ELR (cell line): ENCODE measurements at regions not wholly inside any gene's neighbourhood (a gene's known extent, or its start where the extent isn't known, plus 50 kb on each side); places are given as distances from the start of the nearest gene placed in this dataset.
"Not testable (repeated sequence)": the region's sequence is repeated elsewhere in the genome, so short reads cannot be mapped to it uniquely, and the experiment has no call there.

Experiments
- DNase-seq: peaks from one replicate; pipeline ENCODE4 v3.0.0-alpha.2; 2015; ENCODE audit warnings: low read depth

DNA sequence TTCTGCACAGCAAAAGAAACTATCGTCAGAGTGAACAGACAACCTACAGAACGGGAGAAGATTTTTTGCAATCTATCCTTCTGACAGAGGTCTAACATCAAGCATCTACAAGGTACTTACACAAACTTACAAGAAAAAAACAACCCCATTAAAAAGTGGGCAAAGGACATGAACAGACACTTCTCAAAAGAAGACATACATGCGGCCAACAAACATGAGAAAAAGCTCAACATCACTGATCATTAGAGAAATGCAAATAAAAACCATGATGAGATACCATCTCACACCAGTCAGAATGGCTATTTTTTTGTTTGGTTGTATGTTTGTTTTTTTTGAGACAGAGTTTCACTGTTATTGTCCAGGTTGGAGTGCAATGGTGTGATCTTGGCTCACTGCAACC is 131.5 kb upstream of the MED13 start:
- not testable (repeated sequence) for DNase-seq

DNA sequence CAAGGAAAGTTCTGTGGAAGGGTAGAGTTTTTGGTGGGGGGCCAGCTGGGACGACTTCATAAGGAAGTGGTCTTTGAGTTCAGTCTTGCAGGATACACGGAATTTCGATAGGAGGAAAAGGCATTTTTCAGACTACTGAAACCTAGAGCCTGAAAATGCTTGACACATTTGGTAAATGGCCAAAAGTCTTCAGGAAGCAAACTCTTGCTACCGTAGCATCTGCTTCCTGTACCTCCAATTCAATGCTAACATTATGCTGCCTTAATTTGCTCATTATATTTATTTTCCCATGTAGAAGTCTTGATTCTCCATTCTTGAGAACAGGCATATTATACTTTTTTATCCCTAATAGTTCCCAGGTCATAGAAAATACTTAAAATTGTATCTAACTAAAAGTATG is 129.3 kb upstream of the MED13 start:
- DNase-seq: no peak

DNA sequence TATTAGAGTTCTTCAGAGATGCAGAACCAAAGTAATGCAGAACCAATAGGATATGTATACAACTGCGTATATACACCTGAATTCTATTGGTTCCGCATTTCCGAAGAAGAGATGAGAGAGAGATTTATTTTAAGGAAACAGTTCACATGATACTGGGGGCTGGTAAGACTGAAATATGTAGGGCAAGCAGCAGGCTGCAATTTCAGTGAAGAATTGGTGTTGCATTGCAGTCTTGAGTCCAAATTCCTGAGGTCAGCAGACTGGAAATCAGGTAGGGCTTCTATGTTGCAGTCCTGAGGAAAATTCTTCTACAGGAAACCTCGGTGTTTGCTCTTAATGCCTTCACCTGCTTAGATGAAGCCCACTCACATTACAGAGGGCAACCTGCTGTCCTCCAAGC is 128.2 kb upstream of the MED13 start:
- no peak for DNase-seq

DNA sequence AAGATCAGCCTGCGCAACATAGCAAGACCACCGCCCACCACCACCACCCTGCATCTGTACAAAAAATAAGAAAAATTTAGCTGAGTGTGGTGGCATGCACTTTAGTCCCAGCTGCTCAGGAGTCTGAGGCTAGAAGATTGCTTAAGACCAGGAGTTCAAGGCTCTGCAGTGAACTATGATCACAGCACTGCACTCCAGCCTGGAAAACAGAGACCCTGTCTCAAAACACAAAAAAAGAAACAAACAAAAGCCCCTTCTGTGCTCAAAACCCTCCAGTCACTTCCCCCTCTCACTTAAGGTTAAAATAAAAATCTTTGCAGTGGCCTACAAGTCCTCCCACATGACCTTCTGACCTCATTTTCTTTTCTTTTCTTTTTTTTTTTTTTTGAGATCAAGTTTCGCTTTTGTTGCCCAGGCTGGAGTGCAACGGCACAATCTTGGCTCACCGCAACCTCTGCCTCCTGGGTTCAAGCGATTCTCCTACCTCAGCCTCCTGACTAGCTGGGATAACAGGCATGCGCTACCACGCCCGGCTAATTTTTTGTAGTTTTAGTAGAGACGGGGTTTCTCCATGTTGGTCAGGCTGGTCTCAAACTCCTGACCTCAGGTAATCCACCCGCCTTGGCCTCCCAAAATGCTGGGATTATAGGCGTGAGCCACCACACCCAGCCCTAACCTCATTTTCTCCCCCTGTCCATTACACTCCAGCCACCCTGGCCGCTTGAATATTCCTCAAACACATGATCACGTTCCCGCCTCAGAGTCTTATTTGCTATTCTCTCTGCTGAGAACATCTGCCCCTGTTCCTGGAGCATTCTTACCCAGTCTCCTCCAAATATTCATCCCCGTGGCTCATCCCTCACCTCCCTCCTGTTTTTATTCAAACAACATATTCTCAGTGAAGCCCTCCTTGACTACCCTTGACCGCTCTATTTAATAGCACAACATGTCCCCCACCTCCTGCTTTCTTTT is 126.6 kb upstream of the MED13 start:
- no peak for DNase-seq

DNA sequence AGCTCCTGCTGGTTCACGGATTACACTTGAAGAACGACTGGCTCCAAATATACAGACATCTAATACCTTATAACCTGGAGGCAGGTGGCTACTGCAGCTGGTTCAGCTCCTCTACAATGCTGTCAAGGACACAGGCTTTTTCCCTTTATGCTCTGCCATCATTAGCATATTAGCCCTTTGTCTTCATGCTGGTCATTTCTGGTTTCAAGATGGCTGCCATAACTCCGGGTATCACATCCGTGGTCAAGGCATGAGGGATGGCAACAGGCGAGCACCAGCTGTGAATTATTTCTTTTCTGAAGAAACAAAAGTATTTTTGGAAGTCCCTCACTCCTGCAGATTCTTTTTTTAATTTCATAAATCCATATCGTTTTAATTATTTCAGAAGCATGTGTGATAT is 124.3 kb upstream of the MED13 start:
- no peak for DNase-seq

DNA sequence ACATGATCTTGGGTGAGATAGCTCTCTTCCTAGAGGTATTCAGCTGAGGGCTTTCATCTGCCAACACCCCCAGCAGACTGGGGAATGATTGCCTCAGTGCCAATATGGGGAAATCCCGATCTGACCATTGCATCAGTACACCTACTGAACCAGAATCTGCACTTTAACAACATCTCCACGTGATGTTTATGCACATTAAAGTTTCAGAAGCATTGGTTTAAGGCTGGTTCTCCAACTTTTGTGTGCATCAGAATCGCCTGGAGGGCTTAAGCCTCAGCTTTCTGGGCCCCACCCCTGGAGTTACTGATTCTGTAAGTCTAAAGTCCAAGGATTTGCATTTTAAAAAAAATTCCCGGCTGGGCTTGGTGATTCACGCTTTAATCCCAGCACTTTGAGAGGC is 123.6 kb upstream of the MED13 start:
- no peak for DNase-seq

DNA sequence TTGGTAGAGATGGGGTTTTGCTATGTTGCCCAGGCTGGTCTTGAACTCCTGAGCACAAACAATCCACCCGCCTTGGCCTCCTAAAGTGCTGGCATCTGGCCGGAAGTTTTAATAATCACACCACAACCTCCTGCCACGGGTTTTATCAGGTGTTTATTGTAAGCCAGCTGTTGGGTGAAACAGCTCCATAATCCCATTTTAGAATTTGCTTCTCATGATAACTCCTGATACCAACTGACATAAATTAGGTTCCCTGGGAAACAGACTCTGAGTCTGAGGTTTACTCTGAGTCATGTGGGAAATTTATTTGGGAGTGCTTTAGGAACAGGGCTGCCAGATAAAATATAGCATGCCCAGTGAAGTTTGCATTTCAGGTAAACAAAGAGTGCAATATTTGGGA is 122.6 kb upstream of the MED13 start:
- DNase-seq: peak; percentile 31

DNA sequence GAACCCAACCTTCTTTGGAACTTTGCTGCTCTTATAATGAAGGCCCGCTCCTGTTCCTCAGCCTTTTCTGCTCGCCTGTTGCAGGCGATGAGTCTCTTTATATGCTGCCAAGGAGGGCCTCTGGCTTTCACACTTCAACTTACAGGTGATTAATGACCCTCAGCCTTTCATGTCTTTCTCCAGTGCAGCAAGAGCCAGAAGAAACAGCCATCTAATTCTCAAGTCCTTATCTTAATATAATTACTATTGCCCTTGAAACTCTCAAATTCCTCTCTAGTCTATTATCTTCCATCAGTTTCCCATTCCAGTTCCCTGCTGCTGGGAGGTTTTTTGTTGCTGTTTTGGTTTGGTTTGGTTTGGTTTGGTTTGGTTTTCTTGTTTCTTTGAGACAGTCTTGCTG is 121.8 kb upstream of the MED13 start:
- DNase-seq: no peak

DNA sequence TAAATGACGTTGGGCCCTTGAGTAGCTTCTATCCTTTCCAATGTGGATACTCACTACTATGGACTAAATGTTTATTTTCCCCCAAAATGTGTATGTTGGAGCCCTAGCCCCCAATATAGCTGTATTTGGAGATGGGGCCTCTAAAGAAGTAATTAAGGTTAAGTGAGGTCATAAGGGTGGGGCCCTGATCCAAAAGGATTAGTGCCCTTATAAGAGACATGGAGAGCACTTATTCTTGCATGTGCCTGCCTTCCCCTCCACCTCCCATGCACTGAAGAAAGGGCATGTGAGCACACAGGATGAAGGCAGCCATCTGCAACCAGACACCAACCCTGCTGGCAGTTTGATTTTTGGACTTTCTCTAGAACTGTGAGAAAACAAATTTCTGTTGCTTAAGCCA is 115.7 kb upstream of the MED13 start:
- no peak for DNase-seq

DNA sequence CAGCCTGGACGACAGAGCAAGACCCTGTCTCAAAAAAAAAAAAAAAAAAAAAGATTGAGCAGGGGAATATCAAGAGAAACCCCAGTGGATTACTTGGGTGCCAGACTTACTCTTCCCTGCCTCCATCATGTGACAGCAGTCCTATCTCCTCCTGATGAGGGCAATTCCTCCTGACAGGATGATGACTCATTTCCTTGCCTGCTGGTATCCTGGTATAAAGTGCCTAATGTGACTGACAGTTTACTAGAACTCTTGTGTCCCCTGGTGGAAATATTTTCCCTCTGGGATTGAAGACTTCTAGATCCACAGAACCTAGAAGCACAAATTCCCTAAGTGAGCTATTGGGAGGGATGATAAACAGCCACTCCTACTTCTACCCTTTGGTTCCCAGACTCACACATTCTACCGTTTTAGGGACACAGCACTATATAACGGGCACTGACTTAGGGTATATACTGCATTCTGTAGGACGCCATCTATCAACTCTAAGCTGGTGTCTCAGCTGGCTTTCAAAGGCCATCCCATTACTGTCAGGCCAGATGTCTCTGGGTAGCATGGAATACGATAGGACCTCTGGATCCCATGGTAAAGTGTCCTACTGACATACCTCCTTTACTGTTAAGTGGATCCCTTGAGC is 114.6 kb upstream of the MED13 start:
- DNase-seq: peak; percentile 91

DNA sequence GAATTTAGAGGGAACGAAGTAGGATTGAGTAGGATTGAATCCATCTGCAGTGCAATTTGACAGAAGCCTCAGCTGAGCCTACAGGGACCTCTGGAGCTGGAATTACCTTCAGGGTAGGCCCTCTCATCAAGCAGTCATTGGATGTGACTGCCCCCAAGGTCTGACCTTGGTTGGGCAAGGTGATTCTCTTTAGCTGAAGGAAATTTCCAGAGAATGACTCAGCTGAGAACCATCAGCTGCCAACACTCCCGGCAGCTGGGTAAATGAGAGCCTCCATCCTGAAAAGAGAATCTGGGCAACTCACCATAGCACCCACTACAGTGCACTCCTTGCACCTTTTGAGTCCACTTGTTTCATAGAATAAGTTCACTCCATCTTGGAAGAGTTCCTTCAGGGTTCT is 113.5 kb upstream of the MED13 start:
- peak; percentile 78 for DNase-seq

DNA sequence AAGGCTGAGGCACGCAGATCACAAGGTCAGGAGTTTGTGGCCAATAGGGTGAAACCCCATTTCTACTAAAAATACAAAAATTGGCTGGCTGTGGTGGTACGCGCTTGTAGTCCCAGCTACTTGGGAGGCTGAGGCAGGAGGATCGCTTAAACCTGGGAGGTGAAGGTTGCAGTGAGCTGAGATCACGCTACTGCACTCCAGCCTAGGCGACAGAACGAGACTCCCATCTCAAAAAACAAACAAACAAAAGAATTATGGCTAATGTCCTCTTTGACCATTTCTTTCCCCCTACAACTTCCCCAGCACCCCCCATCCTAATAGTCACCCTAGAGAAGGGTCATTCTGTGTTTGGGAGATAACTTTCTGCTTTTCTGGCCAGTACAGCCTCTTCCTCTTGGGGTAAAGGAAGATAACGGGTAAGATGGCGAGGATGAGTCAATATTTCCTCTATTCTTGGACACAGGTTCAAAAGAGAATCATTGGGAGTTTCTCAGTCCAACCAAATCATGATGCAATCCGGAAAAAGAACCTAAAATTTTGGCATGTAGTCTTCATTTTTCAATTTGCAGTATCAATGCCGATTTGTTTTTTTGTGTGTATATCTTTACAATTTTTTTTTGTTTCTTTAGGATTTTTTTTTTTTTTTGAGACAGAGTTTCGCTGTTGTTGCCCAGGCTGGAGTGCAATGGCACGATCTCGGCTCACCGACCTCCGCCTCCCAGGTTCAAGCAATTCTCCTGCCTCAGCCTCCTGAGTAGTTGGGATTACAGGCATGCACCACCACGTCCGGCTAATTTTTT is 107.6 kb upstream of the MED13 start:
- DNase-seq: no peak

DNA sequence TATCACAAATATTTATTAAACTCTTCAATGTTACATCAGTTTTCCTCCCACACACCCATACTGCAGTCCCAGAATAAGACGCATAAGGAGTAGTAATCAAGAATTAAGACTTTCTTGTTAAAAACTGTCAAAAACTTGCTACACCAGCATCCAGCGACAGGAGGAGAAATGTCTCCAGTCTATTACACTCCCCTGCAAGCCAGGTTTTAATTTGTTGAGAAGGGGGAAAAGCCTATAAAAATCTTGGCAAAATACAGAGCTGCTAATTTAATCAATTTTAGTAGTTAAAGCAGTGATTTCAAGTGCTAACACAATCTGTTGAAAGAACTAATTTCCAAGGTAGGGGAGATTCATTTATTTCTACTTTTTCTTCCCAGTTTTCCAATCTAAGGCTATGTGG is 102.0 kb upstream of the MED13 start:
- DNase-seq: no peak

DNA sequence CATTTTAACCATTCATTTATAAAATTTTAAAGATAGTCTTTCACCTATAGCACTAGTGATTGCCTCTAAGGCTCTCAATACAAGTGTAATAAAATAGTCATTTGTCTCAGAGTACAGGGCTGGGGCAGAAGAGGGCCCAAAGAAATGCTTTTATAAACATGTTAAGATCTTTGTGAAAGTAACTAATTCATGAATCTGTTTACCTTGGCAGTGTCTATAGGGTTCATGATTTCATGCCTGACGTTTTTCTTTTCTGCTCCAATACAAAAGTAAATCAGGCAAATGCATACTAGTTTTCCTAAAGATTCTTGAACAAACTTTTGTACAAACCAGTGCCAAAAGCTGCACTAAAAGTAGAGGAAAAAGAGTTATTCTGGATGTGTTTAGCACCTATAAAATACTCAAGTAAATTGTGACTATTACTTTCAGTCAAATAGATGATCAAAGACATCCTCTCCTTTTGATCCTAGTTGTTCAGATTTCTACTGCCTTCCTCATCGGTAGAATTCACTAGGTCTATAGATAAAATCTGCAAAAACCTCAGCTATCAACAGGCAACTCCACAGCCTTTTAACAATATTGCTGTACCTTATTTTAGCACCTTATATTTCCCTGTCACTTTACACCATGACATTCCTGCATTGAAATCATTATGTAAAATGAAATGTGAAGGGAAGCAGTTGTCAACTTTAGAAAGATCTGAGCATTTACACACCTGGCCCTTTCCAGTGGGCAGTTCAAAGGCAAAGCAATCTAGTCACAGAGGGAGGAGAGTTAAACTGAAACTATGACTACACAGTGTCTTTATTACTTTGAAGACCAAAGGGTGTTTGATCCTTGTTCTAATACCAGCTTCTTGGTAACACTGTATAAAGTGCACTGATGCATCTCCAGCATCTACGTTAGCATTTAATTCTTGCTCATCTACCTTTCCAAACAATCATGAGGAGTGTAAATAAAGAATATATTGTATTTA is 100.0 kb upstream of the MED13 start:
- no peak for DNase-seq

DNA sequence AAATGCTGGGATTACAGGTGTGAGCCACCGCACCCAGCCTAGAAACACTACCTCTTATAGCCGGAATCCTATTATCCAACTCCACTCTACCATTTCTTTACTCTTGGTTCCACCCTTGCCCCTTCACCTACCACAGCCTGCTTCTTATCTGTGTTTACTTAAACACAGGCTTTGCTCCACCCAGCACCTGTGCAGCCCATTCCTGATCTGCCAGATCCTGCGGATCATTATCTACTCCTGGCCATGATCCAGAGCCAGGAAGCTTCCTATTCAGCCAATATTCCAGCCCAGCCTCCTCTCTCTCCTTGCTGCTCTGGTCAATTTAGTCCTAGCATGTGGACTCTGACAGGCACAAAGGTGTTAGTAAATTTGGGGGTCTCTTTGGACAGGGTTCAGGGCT is 98.8 kb upstream of the MED13 start:
- no peak for DNase-seq

DNA sequence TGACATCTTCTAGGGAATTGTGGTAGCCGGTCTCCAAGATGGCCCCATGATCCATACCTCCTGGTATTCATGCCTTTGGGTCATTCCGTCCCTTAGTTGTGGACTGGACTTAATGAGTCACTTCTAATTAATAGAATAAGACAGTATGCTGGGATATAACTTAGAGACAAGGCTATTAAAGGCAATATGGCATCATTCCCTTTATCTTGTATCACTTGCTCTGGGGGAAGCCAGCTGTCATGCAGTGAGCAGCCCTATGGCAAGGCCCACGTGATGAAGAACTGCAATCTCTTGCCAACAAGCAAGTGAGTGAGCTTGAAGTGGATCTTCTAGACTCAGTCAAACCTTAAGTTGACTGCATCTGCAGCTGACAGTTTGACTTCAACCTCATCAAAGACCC is 97.8 kb upstream of the MED13 start:
- DNase-seq: no peak

DNA sequence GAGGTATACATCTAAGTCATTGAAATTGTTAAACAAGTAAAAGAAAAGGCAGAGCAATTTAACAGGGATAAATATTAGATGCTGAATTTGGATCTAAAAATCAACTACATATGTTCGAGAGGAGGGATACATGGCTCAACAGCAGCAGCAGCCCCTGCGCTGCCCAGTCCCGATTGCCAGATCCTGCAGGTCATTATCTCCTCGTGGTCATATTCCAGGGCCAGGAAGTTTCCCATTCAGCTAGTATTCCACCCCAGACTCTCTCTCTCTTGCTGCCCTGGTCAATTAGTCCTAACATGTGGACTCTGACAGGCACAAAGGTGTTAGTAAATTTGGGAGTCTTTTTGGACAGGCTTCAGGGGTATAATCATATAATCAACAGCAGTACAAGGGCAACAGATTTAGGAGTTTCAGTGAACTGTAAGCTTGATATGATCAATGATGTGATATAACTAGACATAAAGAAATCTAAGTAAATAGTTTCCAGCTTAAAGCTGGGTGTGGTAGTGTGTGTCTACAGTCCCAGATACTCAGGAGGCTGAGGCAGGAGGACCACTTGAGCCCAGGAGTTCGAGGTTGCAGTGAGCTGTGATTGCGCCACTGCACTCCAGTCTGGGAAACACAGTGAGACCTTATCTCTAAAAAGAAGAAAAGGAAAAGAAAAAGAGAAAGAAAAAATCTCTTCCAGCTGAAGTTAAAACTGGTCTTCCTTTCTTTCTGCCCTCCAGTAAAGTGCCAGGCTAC is 96.5 kb upstream of the MED13 start:
- no peak for DNase-seq

DNA sequence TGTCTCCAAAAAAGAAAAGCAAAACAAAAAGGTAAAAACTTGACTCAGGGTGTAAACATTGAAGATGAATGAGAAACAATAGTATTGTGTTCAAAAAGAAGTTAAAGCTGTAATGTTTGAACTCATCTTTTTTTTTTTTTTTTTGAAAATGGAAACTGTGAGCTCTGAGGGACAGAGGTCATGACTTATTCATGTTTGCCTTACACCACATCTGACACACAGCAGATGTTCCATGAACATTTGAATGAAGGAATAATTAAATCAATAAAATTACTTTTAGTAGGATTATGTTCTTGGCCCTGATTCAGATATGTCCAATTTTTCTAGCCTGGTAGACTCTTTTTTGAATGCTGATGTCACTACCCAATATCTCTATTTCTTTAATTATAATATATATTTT is 95.7 kb upstream of the MED13 start:
- no peak for DNase-seq

DNA sequence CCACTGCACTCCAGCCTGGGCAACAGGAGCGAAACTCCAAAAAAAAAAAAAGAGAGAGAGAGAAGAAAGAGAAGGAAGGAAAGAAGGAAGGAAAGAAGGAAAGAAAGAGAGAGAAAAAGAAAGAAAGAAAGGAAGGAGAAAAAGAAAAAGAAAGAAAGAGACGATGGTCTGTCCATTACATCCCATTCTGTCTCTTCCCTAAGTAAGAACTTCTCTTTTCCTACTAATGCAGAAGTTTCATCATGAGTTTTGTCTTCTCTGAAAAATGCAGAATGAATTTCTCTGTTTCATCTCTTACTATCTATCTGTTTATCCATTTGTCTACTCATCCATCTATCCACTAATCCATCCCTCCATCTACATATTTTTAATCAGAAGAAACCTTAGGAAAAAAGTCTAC is 94.9 kb upstream of the MED13 start:
- DNase-seq: no peak

DNA sequence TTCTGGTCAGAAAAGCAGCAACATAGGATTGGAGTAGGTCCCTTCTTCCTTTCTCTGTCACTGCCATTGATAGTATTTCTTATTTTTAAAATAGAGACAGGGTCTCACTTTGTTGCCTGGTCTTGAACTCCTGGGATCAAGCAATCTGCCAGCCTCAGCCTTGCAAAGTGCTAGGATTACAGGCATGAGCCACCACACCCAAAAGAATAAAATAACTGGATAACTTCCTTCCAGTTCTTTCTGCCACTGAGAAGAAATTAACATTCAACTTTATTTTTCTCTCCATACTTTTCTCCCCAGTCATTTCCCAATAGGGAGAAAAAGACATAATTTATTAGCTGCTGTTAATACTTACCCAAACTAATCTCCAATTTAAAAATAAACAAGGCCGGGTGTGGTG is 91.9 kb upstream of the MED13 start:
- no peak for DNase-seq

DNA sequence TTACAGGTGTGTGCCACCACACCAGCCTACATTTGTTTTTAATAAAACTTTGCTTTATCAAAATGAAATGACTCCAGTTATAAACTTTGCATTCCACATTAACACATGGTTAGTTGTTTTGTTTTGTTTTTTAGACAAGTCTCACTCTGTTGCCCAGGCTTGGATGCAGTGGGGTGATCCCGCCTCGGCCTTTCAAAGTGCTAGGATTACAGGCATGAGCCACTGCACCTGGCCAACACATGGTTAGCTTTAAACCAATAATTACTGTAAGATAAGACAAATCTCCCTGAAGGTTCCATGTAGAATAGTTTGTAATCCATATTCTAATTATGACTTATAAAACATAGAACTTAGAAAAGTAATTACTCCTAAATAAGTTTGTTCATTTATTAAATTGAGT is 89.8 kb upstream of the MED13 start:
- DNase-seq: no peak
